ENCODE measurements at regions not wholly inside any gene's neighbourhood (a gene's known extent, or its start where the extent isn't known, plus 50 kb on each side); places are given as distances from the start of the nearest gene placed in this dataset.

DNA sequence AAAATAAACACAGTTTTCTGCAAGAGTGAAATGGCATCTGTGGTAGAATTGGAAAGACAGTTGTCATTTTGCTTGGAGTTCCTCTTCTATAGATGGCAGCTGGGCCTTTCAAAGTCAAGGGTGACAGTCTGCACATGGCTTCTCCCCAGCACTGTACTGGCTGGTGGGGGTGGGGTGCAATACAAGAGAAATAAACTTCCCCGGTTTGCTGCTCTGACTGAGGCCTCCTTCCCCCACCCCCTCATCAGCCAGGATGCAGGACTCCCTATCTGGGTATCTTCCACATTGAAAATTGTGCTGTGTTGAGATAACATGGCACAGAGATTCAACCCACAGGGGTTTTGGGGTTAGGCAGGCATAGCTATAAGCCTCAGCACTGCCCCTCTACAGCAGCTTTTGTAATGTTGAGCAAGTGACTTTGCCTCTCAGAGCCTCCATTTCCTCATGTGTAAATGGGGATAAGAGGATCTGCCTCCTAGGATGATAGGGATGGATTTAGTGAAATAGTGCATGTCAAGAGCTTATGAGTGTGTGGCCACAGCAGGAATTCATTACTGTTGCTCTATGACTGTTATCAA is 85.8 kb upstream of the WDR11 start:
- Histone ChIP-seq H3K4me1 (no peaks in the 10 kb centered on the region), H3K9me3 (replicated peaks) (no peaks in the 10 kb centered on the region), H3K4me3 (no peak overlapping the region), H3K36me3 (no peaks in the 10 kb centered on the region), H3K27ac (replicated peaks) (no peak overlapping the region), H3K27me3 (ENCODE audit: low read depth) (peaks cover 3% of the 10 kb centered on the region)
- intact Hi-C loops (cut with micrococcal nuclease): no loop called here
- DNase-seq: no peak
- TF ChIP-seq, protein P1, sequence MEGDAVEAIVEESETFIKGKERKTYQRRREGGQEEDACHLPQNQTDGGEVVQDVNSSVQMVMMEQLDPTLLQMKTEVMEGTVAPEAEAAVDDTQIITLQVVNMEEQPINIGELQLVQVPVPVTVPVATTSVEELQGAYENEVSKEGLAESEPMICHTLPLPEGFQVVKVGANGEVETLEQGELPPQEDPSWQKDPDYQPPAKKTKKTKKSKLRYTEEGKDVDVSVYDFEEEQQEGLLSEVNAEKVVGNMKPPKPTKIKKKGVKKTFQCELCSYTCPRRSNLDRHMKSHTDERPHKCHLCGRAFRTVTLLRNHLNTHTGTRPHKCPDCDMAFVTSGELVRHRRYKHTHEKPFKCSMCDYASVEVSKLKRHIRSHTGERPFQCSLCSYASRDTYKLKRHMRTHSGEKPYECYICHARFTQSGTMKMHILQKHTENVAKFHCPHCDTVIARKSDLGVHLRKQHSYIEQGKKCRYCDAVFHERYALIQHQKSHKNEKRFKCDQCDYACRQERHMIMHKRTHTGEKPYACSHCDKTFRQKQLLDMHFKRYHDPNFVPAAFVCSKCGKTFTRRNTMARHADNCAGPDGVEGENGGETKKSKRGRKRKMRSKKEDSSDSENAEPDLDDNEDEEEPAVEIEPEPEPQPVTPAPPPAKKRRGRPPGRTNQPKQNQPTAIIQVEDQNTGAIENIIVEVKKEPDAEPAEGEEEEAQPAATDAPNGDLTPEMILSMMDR (IDR thresholded peaks at IDR 0.05; ENCODE audit: borderline replicate concordance): no peak

- intact Hi-C loops (cut with micrococcal nuclease): no loop called here
- Histone ChIP-seq H3K27ac (replicated peaks) (no peak overlapping the region), H3K9me3 (replicated peaks) (no peaks in the 10 kb centered on the region), H3K4me1 (no peaks in the 10 kb centered on the region), H3K27me3 (ENCODE audit: low read depth) (peaks cover 23% of the 10 kb centered on the region), H3K4me3 (no peak overlapping the region), H3K36me3 (no peaks in the 10 kb centered on the region)
- TF ChIP-seq, protein P1 (IDR thresholded peaks at IDR 0.05; ENCODE audit: borderline replicate concordance): no peak
- DNase-seq: no peak
Measured at GRCh38 chr10:120768227-120768626, 82.9 kb upstream of the WDR11 start.

DNA sequence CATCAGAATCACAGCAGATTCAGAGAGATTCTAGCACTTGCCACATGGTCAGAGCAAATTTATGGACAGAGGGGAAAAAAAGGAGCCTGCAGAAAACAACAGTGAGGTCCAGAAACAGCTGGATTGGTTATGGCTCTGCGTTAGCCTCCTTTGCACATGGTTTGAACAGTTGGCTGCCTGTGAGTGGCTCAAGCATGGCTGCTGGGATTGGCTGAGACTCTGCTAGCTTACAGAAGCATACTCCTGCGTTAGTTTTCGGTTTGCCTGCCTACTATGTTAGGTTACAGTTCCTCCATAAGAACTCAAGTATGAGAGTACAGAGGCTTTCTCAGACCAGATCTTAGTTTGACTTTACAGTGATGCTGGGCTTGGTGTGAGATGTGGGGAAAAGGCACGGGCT is 80.7 kb upstream of the WDR11 start:
- DNase-seq: no peak
- H3K9me3 ChIP-seq (replicated peaks): no peaks in the 10 kb centered on the region
- no peaks in the 10 kb centered on the region for H3K36me3 ChIP-seq
- H3K27me3 ChIP-seq (ENCODE audit: low read depth): peaks cover 29% of the 10 kb centered on the region
- H3K4me3 ChIP-seq: no peak overlapping the region
- no peak overlapping the region for H3K27ac ChIP-seq (replicated peaks)
- no peaks in the 10 kb centered on the region for H3K4me1 ChIP-seq
- TF ChIP-seq, protein P1 (IDR thresholded peaks at IDR 0.05; ENCODE audit: borderline replicate concordance): no peak
- intact Hi-C loops (cut with micrococcal nuclease): no loop called here

DNA sequence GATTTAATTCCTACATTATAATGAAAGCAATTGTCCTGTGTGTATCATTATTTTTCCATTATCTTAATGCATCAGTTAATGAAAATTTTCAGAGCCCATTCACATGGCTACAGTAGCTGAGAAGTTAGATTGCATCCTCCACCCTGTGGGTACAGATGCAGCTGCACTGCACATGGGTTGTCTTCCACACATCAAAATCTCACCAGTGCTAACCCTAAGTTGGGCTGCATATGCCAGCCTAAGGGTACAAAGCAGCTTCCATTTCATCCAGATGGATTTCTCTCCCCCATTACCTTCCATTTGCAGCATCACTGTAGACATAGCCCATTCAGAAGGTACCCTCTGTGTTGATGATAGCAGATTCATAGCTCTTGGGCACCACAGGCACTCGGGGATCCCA is 74.7 kb upstream of the WDR11 start:
- H3K36me3 ChIP-seq: no peaks in the 10 kb centered on the region
- intact Hi-C loops (cut with micrococcal nuclease): no loop called here
- TF ChIP-seq, protein P1 (IDR thresholded peaks at IDR 0.05; ENCODE audit: borderline replicate concordance): no peak
- no peak overlapping the region for H3K27ac ChIP-seq (replicated peaks)
- no peaks in the 10 kb centered on the region for H3K9me3 ChIP-seq (replicated peaks)
- no peak overlapping the region for H3K4me3 ChIP-seq
- no peak for DNase-seq
- peaks cover 18% of the 10 kb centered on the region for H3K27me3 ChIP-seq (ENCODE audit: low read depth)
- no peaks in the 10 kb centered on the region for H3K4me1 ChIP-seq

DNA sequence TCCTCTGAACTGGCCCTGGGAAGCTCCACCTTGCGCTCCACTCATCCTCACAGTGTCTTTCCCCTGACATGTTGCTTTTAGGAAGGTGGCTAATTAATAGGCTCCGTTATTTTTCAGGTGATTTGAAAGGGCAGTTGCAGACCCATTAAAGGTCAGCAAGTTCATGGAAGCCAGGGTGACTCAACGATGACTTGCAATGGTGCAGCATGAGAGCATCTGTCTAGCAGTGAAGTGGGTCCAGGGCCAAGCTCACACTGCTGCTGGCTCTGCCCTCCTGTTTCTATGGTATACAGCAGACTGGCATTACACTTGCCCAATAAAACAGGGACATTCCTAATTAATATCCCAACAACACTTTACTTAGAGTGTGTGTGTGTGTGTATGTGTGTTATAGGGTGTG is 68.8 kb upstream of the WDR11 start:
- Histone ChIP-seq H3K27me3 (ENCODE audit: low read depth) (peaks cover 8% of the 10 kb centered on the region), H3K4me1 (no peaks in the 10 kb centered on the region), H3K27ac (replicated peaks) (no peak overlapping the region), H3K36me3 (no peaks in the 10 kb centered on the region), H3K4me3 (no peak overlapping the region), H3K9me3 (replicated peaks) (no peaks in the 10 kb centered on the region)
- DNase-seq: no peak
- TF ChIP-seq, protein P1 (IDR thresholded peaks at IDR 0.05; ENCODE audit: borderline replicate concordance): no peak
- intact Hi-C loops (cut with micrococcal nuclease): no loop called here

Data from left ventricle myocardium inferior (tissue), 1 donor.